ENCODE measurements at regions not wholly inside any gene's neighbourhood (a gene's known extent, or its start where the extent isn't known, plus 50 kb on each side); places are given as distances from the start of the nearest gene placed in this dataset.
A peak's percentile ranks its signal among the peaks of the same experiment; 100 is the strongest.

DNA sequence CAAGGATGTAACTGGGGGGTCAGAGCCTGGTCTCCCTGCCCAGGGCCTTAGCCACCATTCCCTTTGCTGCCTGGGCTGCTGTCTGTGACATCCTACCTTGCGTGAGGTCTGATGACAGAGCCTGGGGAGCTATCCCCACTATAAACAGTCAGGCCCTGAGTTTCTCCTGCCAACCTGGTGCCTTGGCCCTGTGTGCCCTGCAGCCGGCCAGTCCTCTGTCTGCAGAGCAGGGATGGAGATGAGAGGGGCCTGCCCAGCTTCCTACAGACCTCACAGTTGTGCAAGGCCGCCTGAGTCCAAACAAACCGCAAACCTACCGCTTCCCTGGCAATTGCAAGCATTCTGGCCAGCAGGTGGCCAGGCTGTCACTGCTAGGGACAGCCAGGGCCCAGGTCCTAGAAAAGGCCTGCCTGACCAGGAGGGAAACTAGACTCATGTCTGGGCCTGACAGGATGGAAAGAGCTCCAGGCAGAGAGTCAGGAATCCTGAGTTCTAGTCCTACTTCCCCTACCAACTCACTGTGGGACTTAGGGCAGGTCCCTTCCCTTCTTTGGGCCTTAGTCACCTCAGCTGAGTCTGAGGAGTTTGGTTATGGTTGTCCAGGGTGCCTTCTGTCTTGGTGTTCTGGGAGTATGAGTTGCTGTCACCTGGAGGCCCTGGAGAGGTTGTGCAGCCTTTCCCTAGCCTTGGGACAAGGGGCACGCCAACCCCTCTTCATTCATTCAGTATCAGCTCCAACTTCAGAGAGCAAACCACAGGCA, 86.2 kb downstream of the VEGFA start:
- TF ChIP-seq, protein P1, sequence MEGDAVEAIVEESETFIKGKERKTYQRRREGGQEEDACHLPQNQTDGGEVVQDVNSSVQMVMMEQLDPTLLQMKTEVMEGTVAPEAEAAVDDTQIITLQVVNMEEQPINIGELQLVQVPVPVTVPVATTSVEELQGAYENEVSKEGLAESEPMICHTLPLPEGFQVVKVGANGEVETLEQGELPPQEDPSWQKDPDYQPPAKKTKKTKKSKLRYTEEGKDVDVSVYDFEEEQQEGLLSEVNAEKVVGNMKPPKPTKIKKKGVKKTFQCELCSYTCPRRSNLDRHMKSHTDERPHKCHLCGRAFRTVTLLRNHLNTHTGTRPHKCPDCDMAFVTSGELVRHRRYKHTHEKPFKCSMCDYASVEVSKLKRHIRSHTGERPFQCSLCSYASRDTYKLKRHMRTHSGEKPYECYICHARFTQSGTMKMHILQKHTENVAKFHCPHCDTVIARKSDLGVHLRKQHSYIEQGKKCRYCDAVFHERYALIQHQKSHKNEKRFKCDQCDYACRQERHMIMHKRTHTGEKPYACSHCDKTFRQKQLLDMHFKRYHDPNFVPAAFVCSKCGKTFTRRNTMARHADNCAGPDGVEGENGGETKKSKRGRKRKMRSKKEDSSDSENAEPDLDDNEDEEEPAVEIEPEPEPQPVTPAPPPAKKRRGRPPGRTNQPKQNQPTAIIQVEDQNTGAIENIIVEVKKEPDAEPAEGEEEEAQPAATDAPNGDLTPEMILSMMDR (IDR thresholded peaks at IDR 0.05): peak; percentile 22 to 37 (median 30)
- TF ChIP-seq POLR2A (IDR thresholded peaks at IDR 0.05) (no peak), POLR2AphosphoS5 (IDR thresholded peaks at IDR 0.05) (no peak)

All from breast epithelium (tissue), 3 donors.